Suprapubic skin (tissue), 4 donors: ENCODE measurements at regions not wholly inside any gene's neighbourhood (a gene's known extent, or its start where the extent isn't known, plus 50 kb on each side); places are given as distances from the start of the nearest gene placed in this dataset.
"Not testable (repeated sequence)": the region's sequence is repeated elsewhere in the genome, so short reads cannot be mapped to it uniquely, and the experiment has no call there.

ENCODE experiments used
- DNase-seq, 2 donors: peaks; one replicate each; pipeline ENCODE4 v3.0.0-alpha.2; 2019; ENCODE audit warnings: low spot score in 2 of 2
- H3K27ac ChIP-seq: fragments of 200-600 bp; sonication (generic); one replicate; pipeline ENCODE4 v1.5.1; 2019
- H3K27me3 ChIP-seq: fragments of 200-600 bp; sonication (generic); one replicate; pipeline ENCODE4 v1.5.1; 2019
- H3K36me3 ChIP-seq: fragments of 200-600 bp; sonication (generic); one replicate; pipeline ENCODE4 v1.5.1; 2019
- H3K4me1 ChIP-seq: fragments of 200-600 bp; sonication (generic); one replicate; pipeline ENCODE4 v1.5.1; 2019
- H3K4me3 ChIP-seq: fragments of 200-600 bp; sonication (generic); one replicate; pipeline ENCODE4 v1.5.1; 2019; ENCODE audit warnings: mild to moderate bottlenecking
- H3K9me3 ChIP-seq: fragments of 200-600 bp; sonication (generic); one replicate; pipeline ENCODE4 v1.5.1; 2019
- EP300 ChIP-seq: sonication (generic); formaldehyde crosslinking; IDR thresholded peaks from one replicate; pipeline ENCODE4 v1.6.1; 2017; ENCODE audit warnings: antibody characterized with exemption
- POLR2A ChIP-seq, 2 donors: fragments of 450-650 bp; IDR thresholded peaks; one replicate each; pipeline ENCODE4 v1.6.1; 2017; ENCODE audit warnings: antibody characterized with exemption in 2 of 2, mild to moderate bottlenecking in 2 of 2, moderate library complexity in 2 of 2
- POLR2AphosphoS5 ChIP-seq, 3 donors: sonication (generic); formaldehyde crosslinking; IDR thresholded peaks; one replicate each; pipeline ENCODE4 v1.6.1; 2017; ENCODE audit warnings: antibody characterized with exemption in 3 of 3
- WGBS: methylation state at CpG from one replicate; pipeline ENCODE4 v1.1.5; 2018; 5-methylcytosine and 5-hydroxymethylcytosine counted together
- TF ChIP-seq, protein P1 (sequence below), 2 donors: fragments of 200-600 bp in 1 of 2; fragments of 450-650 bp in 1 of 2; sonication (generic) in 1 of 2; IDR thresholded peaks; one replicate each; pipeline ENCODE4 v1.5.1; 2016 to 2019; ENCODE audit warnings: antibody characterized with exemption in 2 of 2, mild to moderate bottlenecking in 1 of 2, moderate library complexity in 1 of 2

DNA sequence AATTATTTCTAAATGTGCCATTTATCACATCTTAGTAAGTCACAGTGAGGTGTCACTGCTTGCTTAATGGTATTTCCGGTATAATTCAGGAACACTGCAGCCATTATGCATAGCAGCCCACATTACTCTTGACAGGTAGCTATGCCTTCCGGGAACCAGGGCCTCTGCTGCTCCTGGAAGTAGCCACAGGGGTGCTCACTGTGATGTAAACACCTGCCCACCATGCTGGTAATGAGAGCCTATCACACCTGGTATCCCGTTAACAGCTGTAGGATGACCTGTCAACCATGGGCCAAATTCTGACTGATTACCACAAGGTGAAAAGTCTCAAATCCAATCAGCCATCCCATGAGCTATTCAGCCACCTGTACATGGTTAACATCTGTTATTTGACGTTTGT lies 647.0 kb upstream of the NXPH2 start:
- Histone ChIP-seq H3K9me3 (no peaks in the 10 kb centered on the region), H3K36me3 (no peaks in the 10 kb centered on the region), H3K4me1 (no peaks in the 10 kb centered on the region), H3K27ac (no peak overlapping the region), H3K4me3 (no peak overlapping the region), H3K27me3 (no peaks in the 10 kb centered on the region)
- 77% methylated on average over 4 of the region's 4 CpGs for WGBS
- no peak for TF ChIP-seq POLR2AphosphoS5 (IDR thresholded peaks at IDR 0.05)
- TF ChIP-seq, protein P1, sequence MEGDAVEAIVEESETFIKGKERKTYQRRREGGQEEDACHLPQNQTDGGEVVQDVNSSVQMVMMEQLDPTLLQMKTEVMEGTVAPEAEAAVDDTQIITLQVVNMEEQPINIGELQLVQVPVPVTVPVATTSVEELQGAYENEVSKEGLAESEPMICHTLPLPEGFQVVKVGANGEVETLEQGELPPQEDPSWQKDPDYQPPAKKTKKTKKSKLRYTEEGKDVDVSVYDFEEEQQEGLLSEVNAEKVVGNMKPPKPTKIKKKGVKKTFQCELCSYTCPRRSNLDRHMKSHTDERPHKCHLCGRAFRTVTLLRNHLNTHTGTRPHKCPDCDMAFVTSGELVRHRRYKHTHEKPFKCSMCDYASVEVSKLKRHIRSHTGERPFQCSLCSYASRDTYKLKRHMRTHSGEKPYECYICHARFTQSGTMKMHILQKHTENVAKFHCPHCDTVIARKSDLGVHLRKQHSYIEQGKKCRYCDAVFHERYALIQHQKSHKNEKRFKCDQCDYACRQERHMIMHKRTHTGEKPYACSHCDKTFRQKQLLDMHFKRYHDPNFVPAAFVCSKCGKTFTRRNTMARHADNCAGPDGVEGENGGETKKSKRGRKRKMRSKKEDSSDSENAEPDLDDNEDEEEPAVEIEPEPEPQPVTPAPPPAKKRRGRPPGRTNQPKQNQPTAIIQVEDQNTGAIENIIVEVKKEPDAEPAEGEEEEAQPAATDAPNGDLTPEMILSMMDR (IDR thresholded peaks at IDR 0.05): no peak
- no peak for TF ChIP-seq EP300
- TF ChIP-seq POLR2A (IDR thresholded peaks at IDR 0.05): no peak
- DNase-seq: no peak

DNA sequence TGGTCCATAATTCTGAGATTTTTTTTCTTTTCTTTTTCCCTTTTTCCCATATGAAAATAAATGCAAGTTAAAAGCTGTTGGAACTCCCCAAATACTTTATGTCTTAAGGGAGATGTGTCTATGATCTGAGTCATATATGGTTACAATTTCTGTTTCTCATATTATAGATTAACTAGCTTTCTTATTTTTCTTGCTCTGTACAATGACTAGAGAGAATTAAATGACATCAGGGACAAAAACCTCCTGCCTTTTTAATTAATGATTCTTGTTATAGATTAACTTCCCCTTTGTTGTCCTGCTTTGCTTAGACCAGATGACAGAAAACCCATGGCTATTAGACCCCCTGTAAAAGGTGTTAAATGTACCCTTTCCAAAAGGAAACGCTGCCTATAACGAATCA lies 643.9 kb upstream of the NXPH2 start:
- Histone ChIP-seq H3K4me1 (no peaks in the 10 kb centered on the region), H3K27me3 (no peaks in the 10 kb centered on the region), H3K27ac (no peak overlapping the region), H3K4me3 (no peak overlapping the region), H3K9me3 (no peaks in the 10 kb centered on the region), H3K36me3 (no peaks in the 10 kb centered on the region)
- TF ChIP-seq POLR2A (IDR thresholded peaks at IDR 0.05): no peak
- TF ChIP-seq, protein P1 (IDR thresholded peaks at IDR 0.05): no peak
- 69% methylated on average over 2 of the region's 2 CpGs for WGBS
- no peak for DNase-seq

- Histone ChIP-seq H3K4me1 (no peaks in the 10 kb centered on the region), H3K9me3 (no peaks in the 10 kb centered on the region), H3K27ac (no peak overlapping the region), H3K27me3 (no peaks in the 10 kb centered on the region), H3K36me3 (no peaks in the 10 kb centered on the region), H3K4me3 (no peak overlapping the region)
- WGBS: 89% methylated on average over 8 of the region's 8 CpGs
- TF ChIP-seq, protein P1 (IDR thresholded peaks at IDR 0.05): no peak
- TF ChIP-seq POLR2A (IDR thresholded peaks at IDR 0.05) (no peak), POLR2AphosphoS5 (IDR thresholded peaks at IDR 0.05) (no peak), EP300 (no peak)
- DNase-seq: no peak
These were observed 631.0 kb upstream of the NXPH2 start for GRCh38 chr2:139411236-139411635.

DNA sequence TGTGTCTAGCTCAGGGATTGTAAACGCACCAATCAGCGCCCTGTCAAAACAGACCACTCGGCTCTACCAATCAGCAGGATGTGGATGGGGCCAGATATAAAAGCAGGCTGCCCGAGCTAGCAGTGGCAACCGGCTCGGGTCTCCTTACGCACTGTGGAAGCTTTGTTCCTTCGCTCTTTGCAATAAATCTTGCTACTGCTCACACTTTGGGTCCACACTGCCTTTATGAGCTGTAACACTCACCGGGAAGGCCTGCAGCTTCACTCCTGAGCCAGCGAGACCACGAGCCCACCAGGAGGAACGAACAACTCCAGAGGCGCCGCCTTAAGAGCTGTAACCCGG lies 630.6 kb upstream of the NXPH2 start:
- not testable (repeated sequence) for DNase-seq, H3K4me1 ChIP-seq, H3K4me3 ChIP-seq, H3K27ac ChIP-seq, H3K36me3 ChIP-seq, H3K27me3 ChIP-seq, H3K9me3 ChIP-seq
- 81% methylated on average over 15 of the region's 15 CpGs for WGBS

- 86% methylated on average over 23 of the region's 45 CpGs for WGBS
- H3K27me3 ChIP-seq, DNase-seq, H3K36me3 ChIP-seq, H3K27ac ChIP-seq, H3K4me1 ChIP-seq, H3K9me3 ChIP-seq, H3K4me3 ChIP-seq: not testable (repeated sequence)
These were observed 630.1 kb upstream of the NXPH2 start for GRCh38 chr2:139410147-139410832.

GRCh38 chr2:139409212-139409611 lies 629.0 kb upstream of the NXPH2 start:
- TF ChIP-seq POLR2A (IDR thresholded peaks at IDR 0.05) (no peak), POLR2AphosphoS5 (IDR thresholded peaks at IDR 0.05) (no peak), EP300 (no peak)
- TF ChIP-seq, protein P1 (IDR thresholded peaks at IDR 0.05): no peak
- Histone ChIP-seq H3K4me3 (no peak overlapping the region), H3K9me3 (no peaks in the 10 kb centered on the region), H3K4me1 (no peaks in the 10 kb centered on the region), H3K27me3 (no peaks in the 10 kb centered on the region), H3K27ac (no peak overlapping the region), H3K36me3 (no peaks in the 10 kb centered on the region)
- WGBS: 69% methylated on average over 3 of the region's 3 CpGs
- no peak for DNase-seq
